AG04450 (cell line): ENCODE measurements at regions not wholly inside any gene's neighbourhood (a gene's known extent, or its start where the extent isn't known, plus 50 kb on each side); places are given as distances from the start of the nearest gene placed in this dataset.
A peak's percentile ranks its signal among the peaks of the same experiment; 100 is the strongest.
"Not testable (repeated sequence)": the region's sequence is repeated elsewhere in the genome, so short reads cannot be mapped to it uniquely, and the experiment has no call there.

ENCODE experiments used
- CTCF ChIA-PET: fragments of 300-600, 350-600 bp; formaldehyde crosslinking; extraction: SDS; loops from one replicate; lab custom pipeline; 2022; ENCODE audit warnings: antibody characterized with exemption, inconsistent platforms; lab: Charles Lee
- POLR2A ChIA-PET: fragments of 350-600 bp; formaldehyde crosslinking; extraction: SDS; loops from one replicate; lab custom pipeline; 2021; ENCODE audit warnings: antibody characterized with exemption, inconsistent platforms; lab: Yijun Ruan, JAX
- DNase-seq: peaks from one replicate; pipeline ENCODE4 v3.0.0-alpha.2; 2011; ENCODE audit warnings: low read depth, low spot score
- H3K27ac ChIP-seq: one replicate; pipeline ENCODE4 v1.5.1; 2012; ENCODE audit warnings: low read depth, low read length, control low read depth
- H3K27me3 ChIP-seq: one replicate; pipeline ENCODE4 v1.6.0; 2012; ENCODE audit warnings: low read length; ENCODE audit not compliant: control insufficient read depth, insufficient read depth
- H3K4me3 ChIP-seq: 2 replicates; pipeline ENCODE4 v1.5.1; 2011; ENCODE audit warnings: mild to moderate bottlenecking, low read depth, low read length, control low read depth
- H3K9me3 ChIP-seq: 2 replicates; pipeline ENCODE4 v1.5.1; 2012; ENCODE audit warnings: low read length; ENCODE audit not compliant: control insufficient read depth, insufficient read depth
- CTCF ChIP-seq: IDR thresholded peaks from 2 replicates; pipeline ENCODE4 v1.5.1; 2011; ENCODE audit warnings: low read depth, low read length, control low read depth, inconsistent platforms

DNA sequence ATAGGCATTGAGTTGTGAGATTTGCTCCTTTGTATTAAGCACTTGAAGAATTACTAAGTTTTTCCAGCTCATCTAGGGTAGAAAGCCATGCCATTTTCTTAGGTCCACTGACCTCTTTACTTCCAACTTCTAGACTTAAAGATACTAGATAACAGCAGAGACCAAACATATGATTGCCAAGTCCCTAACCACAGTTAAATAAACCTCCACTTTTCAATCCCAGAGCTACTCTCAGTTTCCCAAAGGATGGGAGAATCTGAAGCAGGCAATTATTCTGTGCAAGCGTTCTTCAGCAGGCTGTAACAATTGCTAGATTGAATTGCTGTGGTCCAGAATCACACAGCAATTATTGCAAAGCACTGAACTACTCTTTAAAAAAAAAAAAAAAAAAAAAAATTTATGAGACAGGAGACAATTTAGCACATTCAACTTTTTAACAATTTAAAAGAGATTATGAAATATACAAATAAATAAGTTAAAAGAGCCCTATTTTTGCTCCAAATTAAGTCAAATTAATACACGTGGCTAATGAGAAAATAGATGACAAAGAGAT lies 104.0 kb upstream of the PRSS16 start:
- CTCF ChIA-PET: interaction anchor here (0.8 kb wide), 1 partner anchor 548 kb away, joined by 3 read pairs; no protein-coding TSS in a partner anchor
- DNase-seq: no peak
- H3K9me3 ChIP-seq: no peaks in the 10 kb centered on the region; the same call in 1 of the 2 replicates
- POLR2A ChIA-PET: interaction anchor here (0.6 to 7.0 kb wide), 5 partner anchors 11 to 829 kb away, joined by 3 to 251 read pairs (median 8); a partner anchor contains a TSS
- no peak overlapping the region for H3K27ac ChIP-seq
- no peaks in the 10 kb centered on the region for H3K27me3 ChIP-seq
- TF ChIP-seq CTCF: no peak
- no peak overlapping the region for H3K4me3 ChIP-seq

DNA sequence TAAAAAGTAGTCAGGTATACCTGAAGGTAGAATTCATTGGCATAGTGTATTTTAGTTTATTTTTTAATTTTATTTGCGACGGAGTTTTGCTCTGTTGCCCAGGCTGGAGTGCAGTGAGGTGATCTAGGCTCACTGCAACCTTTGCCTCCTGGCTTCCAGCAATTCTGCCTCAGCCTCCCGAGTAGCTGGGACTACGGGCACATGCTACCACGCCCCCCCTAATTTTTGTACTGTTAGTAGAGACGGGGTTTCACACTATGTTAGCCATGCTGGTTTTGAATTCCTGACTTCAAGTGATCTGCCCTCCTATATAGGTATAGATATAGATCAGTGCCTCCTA lies 102.8 kb upstream of the PRSS16 start:
- CTCF ChIA-PET: interaction anchor here (0.8 to 2.2 kb wide), 3 partner anchors 18 to 651 kb away, joined by 3 to 13 read pairs (median 4); no protein-coding TSS in a partner anchor
- no peak for TF ChIP-seq CTCF

DNA sequence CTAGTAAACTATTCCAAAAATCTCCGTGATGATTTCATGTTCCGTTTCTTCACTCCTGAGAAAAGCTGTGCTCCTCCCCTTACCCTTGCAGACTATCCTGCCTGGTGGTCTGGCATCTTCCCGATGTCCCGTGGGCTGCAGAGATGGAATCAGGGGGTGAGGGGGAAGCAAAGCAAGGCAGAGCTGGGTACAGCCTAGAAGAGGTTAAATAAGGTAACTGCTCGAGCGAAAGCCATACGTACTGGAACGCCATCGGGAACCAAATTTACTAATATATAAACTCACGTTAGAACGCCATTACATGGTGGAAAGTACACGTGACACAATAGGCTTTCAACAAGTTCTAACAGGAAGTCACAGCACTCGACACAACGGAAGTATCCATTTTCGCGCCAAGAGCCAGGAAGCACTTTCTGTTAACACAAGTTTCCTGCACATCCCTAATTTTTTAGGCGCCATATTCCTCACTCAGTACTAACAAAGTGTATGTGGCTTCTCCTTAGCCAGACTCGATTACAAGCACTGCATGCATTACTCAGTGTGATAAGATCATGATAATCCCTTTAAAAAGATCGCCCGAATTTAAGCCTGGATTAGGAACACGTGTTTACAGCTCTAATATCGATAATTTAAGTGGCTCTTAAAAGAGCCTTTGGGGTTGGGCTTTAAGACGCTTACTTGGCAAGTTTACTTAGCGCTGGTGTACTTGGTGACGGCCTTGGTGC lies 101.6 kb upstream of the PRSS16 start:
- Histone ChIP-seq H3K27ac (peak overlapping the region; percentile 81), H3K4me3 (peak overlapping the region; percentile 73), H3K9me3 (no peaks in the 10 kb centered on the region; the same call in 1 of the 2 replicates), H3K27me3 (no peaks in the 10 kb centered on the region)
- DNase-seq: peak; percentile 78
- CTCF ChIA-PET: interaction anchor here (0.8 to 2.2 kb wide), 5 partner anchors 12 to 650 kb away, joined by 3 to 13 read pairs (median 4); no protein-coding TSS in a partner anchor
- POLR2A ChIA-PET: interaction anchor here (0.8 to 7.0 kb wide), 18 partner anchors 11 to 1126 kb away, joined by 3 to 251 read pairs (median 10); partner anchors contain the start of gene ZNF184
- no peak for TF ChIP-seq CTCF

More for the DNA sequence above, 102.8 kb upstream of the PRSS16 start:
- no peaks in the 10 kb centered on the region; the same call in 1 of the 2 replicates for H3K9me3 ChIP-seq
- DNase-seq: no peak
- H3K27ac ChIP-seq: no peak overlapping the region
- no peaks in the 10 kb centered on the region for H3K27me3 ChIP-seq
- H3K4me3 ChIP-seq: peak overlapping the region; percentile 73
- POLR2A ChIA-PET: interaction anchor here (0.9 to 7.0 kb wide), 8 partner anchors 12 to 987 kb away, joined by 3 to 251 read pairs (median 10); a partner anchor contains a TSS

DNA sequence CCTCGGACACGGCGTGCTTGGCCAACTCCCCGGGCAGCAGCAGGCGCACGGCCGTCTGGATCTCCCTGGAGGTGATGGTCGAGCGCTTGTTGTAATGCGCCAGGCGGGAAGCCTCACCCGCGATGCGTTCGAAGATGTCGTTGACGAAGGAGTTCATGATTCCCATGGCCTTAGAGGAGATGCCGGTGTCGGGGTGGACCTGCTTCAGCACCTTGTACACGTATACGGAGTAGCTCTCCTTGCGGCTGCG lies 101.1 kb upstream of the PRSS16 start:
- CTCF ChIA-PET: interaction anchor here (1.3 to 2.2 kb wide), 4 partner anchors 15 to 750 kb away, joined by 5 to 13 read pairs (median 6); no protein-coding TSS in a partner anchor
- Histone ChIP-seq H3K27ac (peak overlapping the region; percentile 81), H3K4me3 (peak overlapping the region; percentile 73)
- not testable (repeated sequence) for H3K9me3 ChIP-seq, DNase-seq, H3K27me3 ChIP-seq
- POLR2A ChIA-PET: interaction anchor here (0.9 to 7.0 kb wide), 28 partner anchors 9 to 1154 kb away, joined by 3 to 251 read pairs (median 12); partner anchors contain the start of gene ZNF184

DNA sequence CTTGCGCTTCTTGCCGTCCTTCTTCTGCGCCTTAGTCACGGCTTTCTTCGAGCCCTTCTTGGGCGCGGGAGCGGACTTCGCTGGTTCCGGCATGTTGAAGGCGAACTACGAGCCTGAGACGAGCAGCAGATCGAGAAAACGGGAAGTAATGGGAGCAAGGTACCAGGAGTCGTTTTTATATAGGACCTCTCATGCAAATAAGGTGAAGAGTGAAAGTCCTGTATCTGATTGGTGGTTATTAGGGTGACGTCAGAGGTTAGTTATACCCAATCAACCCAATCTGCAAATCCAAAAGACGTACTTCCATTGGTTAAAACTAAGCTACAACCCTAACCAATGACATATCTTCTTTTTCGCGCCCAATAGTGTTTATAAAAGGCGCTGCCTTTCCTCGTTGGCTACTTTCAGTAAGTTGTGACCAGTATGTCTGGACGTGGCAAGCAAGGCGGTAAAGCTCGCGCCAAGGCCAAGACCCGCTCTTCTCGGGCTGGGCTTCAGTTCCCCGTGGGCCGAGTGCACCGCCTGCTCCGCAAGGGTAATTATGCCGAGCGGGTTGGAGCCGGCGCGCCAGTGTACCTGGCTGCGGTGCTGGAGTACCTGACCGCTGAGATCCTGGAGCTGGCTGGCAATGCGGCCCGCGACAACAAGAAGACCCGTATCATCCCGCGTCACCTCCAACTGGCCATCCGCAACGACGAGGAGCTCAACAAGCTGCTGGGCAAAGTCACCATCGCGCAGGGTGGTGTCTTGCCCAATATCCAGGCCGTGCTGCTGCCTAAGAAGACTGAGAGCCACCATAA lies 100.6 kb upstream of the PRSS16 start:
- Histone ChIP-seq H3K27ac (peak overlapping the region; percentile 98), H3K4me3 (peak overlapping the region; percentile 73), H3K27me3 (no peaks in the 10 kb centered on the region), H3K9me3 (no peaks in the 10 kb centered on the region; the same call in 1 of the 2 replicates)
- ChIA-PET CTCF (interaction anchor here (0.6 to 2.2 kb wide), 12 partner anchors 8 to 749 kb away, joined by 3 to 13 read pairs (median 5); a partner anchor contains a TSS), POLR2A (interaction anchor here (0.6 to 7.0 kb wide), 52 partner anchors 8 to 1671 kb away, joined by 3 to 251 read pairs (median 6); partner anchors contain the start of genes ZNF184 and ZSCAN26)
- DNase-seq: peak; percentile 99
- no peak for TF ChIP-seq CTCF
